ENCODE measurements at regions not wholly inside any gene's neighbourhood (a gene's known extent, or its start where the extent isn't known, plus 50 kb on each side); places are given as distances from the start of the nearest gene placed in this dataset.

GRCh38 chr3:178205740-178206139, 330.5 kb upstream of the KCNMB2 start:
- TF ChIP-seq CTCF (IDR thresholded peaks at IDR 0.05) (no peak), POLR2A (IDR thresholded peaks at IDR 0.05) (no peak)

Measured in heart left ventricle (tissue), 13 donors.